HG02610 (cell line): ENCODE measurements at regions not wholly inside any gene's neighbourhood (a gene's known extent, or its start where the extent isn't known, plus 50 kb on each side); places are given as distances from the start of the nearest gene placed in this dataset.
"Not testable (repeated sequence)": the region's sequence is repeated elsewhere in the genome, so short reads cannot be mapped to it uniquely, and the experiment has no call there.

ENCODE experiments used
- ATAC-seq: cut with Tn5 transposase; IDR thresholded peaks from one replicate; pipeline ENCODE4 v1.9.1; 2021; ENCODE audit warnings: mild to moderate bottlenecking, moderate library complexity; ENCODE audit not compliant: unreplicated experiment

GRCh38 chr16:26491962-26492361 is 574.8 kb upstream of the C16orf82 start:
- no peak for ATAC-seq

GRCh38 chr16:26493751-26494150 is 573.0 kb upstream of the C16orf82 start:
- no peak for ATAC-seq

- no peak for ATAC-seq
Observed at GRCh38 chr16:26497896-26498295, 568.8 kb upstream of the C16orf82 start.

DNA sequence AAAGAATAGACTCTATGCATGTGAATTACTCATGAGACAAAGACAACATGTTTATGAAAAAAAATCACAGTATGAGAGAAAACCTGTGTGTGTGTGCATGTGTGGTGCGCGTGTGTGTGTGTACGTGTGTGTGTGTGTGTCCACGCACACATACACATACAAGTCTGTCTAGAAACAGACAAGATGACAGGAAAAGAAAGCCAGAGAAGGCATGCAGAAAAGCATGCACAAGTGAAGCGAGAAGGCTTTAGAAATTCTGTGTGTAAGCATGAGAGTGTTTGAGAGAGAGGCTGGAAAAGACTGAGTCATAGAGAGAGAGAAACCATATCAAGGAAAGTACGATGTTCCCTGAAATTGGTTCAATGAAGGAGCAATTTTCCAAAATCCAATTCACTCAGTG is 566.4 kb upstream of the C16orf82 start:
- no peak for ATAC-seq

DNA sequence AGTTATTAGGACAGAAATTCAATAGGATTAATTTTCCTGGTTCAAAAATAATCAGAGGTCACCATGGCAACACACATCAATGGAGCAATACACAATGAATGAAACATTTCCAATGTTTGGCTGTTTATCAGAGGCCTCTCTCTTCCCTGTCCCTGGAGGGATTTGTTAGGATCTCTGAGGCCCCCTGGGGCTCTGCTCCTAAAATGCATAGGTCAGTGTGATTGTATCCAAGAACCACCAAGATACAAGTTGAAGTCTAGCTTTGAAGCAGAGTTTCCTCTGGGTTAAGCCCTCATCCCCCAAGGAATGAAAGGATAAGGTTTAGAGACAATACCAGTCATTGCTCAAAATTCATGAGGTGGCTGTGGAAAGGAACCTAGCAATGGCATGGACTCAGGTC is 561.2 kb upstream of the C16orf82 start:
- ATAC-seq = no peak

DNA sequence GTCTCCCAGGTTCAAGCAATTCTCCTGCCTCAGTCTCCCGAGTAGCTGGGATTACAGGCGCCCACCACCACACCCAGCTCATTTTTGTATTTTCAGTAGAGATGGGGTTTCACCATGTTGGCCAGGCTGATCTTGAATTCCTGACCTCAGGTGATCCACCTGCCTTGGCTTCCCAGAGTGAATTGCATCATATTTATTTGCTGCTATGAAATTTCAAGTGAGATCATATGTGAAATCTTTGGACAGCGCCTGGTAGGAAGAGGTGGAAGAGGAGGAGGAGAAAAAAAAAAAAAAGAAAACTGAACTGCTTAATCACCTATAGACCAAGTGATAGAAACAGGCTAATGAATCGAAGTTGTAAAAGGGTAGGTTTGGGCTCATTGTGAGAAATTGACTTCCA is 557.8 kb upstream of the C16orf82 start:
- ATAC-seq = not testable (repeated sequence)

GRCh38 chr16:26510924-26511323 is 555.8 kb upstream of the C16orf82 start:
- ATAC-seq = no peak

GRCh38 chr16:26511463-26511862 is 555.3 kb upstream of the C16orf82 start:
- no peak for ATAC-seq

- no peak for ATAC-seq
Observed at GRCh38 chr16:26521626-26522025, 545.1 kb upstream of the C16orf82 start.

- ATAC-seq = no peak
Observed at GRCh38 chr16:26524281-26524680, 542.4 kb upstream of the C16orf82 start.

GRCh38 chr16:26524846-26525245 is 541.9 kb upstream of the C16orf82 start:
- no peak for ATAC-seq

GRCh38 chr16:26525856-26526255 is 540.9 kb upstream of the C16orf82 start:
- ATAC-seq = no peak

DNA sequence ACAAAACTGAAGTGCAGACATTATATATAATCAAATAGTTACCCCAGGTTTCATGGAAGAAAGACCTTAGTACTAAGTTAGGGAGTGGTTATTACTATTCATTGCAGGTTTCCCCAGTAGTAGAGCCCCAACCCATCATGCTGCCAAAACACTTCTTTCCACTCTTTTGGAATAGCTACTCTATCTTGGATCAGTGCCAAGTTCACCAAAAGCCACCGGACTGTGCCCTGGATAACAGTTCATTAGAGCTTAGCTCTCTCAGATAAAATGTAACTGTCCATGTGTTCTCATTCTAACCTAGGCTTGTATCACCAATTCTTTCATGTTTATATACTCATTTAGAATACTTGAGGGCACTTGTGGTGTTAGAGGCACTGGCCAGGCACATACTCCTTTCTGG is 540.1 kb upstream of the C16orf82 start:
- no peak for ATAC-seq

DNA sequence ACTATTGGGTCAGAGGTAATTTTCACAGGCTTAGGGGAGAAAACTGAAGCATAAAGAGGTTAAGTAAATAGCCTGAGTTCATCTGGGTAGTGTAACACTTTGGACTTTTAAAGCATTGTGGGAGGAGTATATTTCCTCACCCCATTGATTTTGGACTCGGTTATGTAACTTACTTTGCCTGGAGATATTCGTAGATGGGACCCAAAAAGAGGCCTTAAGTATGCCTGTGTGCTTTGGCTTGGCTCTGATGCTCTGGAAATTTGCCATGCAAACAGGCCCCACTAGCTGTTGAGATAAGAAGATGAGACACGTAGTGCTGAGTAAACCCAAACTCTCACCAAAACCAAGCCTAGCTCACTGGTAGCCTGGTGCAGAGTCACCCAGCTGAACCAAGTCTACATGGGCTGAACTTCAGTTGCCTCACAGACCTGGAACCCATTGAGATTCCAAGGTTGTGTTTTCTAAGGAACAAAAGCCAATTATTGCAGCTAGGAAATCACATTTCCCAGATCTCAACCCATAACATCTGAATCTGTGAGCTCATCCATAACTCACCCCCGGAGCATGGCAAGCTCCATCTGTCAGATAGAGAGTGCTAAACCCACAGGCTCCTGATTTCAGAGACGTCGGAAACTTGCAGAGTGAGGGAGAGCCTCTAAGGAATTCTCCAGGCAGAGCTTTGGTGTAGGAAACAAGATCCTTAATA is 536.0 kb upstream of the C16orf82 start:
- no peak for ATAC-seq

DNA sequence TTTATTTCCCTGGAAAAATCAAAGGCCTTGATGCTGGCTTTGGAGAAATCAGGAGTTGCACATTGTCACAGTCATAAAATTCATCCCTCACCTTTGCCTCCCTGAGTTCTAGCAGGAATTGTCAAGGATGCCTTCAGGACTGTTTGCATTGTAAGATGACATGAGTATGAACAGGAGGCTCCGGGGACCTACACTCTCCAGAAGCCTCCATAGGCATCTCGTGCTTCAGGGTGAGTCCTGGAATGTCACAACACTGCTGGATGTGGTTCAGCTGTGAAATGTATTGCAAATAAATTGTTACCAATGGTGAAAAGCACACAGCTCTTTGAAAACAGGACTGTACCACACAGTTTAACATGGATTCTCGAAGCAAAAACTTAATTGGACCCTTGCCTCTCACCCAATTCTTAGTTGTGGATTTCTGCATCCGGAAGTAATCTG is 535.4 kb upstream of the C16orf82 start:
- no peak for ATAC-seq

DNA sequence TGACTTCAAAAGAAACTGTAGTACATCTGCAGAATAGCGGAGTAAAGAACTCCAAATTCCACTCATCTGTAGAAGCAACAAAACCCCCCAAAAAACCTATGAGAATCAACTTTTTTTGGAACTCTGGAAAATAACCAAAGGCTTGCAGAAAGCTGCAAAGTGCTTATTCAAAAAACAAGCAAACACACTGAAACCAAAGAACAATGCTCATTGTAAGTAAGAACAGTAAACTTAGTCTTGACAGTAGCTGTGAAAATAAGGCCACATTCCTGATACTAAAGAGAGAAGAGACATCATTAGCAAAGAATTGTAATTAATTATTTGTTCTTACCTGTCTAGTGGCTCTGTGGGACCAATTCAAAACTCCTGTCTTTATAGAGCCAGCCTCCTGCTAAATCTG is 534.3 kb upstream of the C16orf82 start:
- no peak for ATAC-seq

DNA sequence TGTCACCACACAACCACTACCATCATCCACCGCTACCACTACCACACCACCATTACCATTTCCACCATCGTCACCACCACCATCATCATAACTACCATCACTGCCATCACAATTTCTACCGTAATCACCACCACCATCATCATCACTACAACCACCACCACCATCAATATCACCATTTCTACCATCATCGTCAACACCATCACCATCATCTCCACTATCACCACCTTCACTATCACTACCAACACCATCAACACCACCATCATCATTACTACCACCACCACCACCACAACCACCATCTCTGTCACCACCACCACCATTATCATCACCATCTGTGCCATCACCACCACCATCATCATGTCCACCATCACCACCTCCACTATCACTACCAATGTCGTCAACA is 524.5 kb upstream of the C16orf82 start:
- no peak for ATAC-seq

GRCh38 chr16:26546573-26546972 is 520.2 kb upstream of the C16orf82 start:
- no peak for ATAC-seq

GRCh38 chr16:26547681-26548080 is 519.0 kb upstream of the C16orf82 start:
- no peak for ATAC-seq

GRCh38 chr16:26550111-26550610 is 516.6 kb upstream of the C16orf82 start:
- ATAC-seq = no peak

DNA sequence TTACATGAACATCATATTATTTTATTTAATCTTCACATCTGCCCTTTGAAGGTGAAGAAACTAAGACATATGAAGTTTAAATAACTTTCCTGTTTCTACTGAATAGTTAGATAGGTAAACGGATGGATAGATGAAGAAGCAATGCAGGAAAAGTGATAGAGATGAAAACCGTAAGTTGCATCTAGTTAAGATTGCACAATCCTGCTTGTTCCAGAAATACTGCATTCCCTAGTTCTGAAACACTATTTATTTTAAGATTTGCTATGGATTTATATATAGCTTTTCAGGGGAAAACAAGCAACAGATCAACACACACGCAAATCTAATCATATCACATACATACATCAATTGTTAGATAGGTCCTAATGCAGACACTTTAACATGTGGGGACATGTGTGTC is 512.7 kb upstream of the C16orf82 start:
- no peak for ATAC-seq

DNA sequence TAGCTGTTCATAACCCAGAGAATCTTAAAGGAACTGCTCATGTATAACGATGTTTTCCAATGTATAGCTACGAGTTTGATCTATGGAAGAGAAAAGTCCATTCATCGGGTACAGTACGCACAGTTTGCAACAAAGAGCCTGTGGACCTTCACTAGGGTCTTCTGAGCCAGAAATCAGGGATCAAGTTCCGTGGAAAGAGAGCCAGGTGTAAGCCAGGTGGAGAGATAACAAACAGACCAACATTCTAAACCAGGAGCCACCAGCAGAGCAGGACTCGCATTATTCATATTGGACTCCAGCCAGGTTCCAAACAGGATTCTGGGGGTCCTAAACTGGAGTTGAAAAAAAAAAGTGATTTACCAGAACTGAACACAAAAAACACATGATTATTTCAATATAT is 505.4 kb upstream of the C16orf82 start:
- no peak for ATAC-seq

GRCh38 chr16:26563018-26563417 is 503.7 kb upstream of the C16orf82 start:
- ATAC-seq = no peak
